Testis (tissue), 2 donors: ENCODE measurements at regions not wholly inside any gene's neighbourhood (a gene's known extent, or its start where the extent isn't known, plus 50 kb on each side); places are given as distances from the start of the nearest gene placed in this dataset.

Source experiments
- DNase-seq: peaks from one replicate; pipeline ENCODE4 v3.0.0-alpha.2; 2019
- H3K27ac ChIP-seq, 2 donors: fragments of 200-600 bp; sonication (generic); one replicate each; pipeline ENCODE4 v1.5.1; 2019
- H3K27me3 ChIP-seq: fragments of 200-600 bp; sonication (generic); one replicate; pipeline ENCODE4 v1.5.1; 2019
- H3K36me3 ChIP-seq: fragments of 200-600 bp; sonication (generic); one replicate; pipeline ENCODE4 v1.5.1; 2017; ENCODE audit warnings: low read depth; ENCODE audit errors: missing control alignments
- H3K4me1 ChIP-seq: fragments of 200-600 bp; sonication (generic); one replicate; pipeline ENCODE4 v1.5.1; 2019
- H3K4me3 ChIP-seq, 2 donors: fragments of 200-600 bp; sonication (generic); one replicate each; pipeline ENCODE4 v1.5.1; 2017 to 2019
- H3K9me3 ChIP-seq: fragments of 200-600 bp; sonication (generic); one replicate; pipeline ENCODE4 v1.5.1; 2017
- CTCF ChIP-seq, 3 experiments: fragments of 450-650 bp in 2 of 3; fragments of 200-600 bp in 1 of 3; sonication (generic) in 1 of 3; IDR thresholded peaks; one replicate each; pipeline ENCODE4 v1.5.1; 2016 to 2019; ENCODE audit warnings: antibody characterized with exemption in 3 of 3, mild to moderate bottlenecking in 2 of 3, moderate library complexity in 1 of 3
- POLR2A ChIP-seq: fragments of 450-650 bp; IDR thresholded peaks from one replicate; pipeline ENCODE4 v1.6.1; 2017; ENCODE audit warnings: antibody characterized with exemption, mild to moderate bottlenecking, moderate library complexity
- WGBS, 2 donors: methylation state at CpG; one replicate each; pipeline ENCODE4 v1.1.5; 2018; 5-methylcytosine and 5-hydroxymethylcytosine counted together
- intact Hi-C: fragments of 100-400 bp; cut with DNase I; formaldehyde crosslinking; loops from one replicate; pipeline ENCODE4 v1.15.1; 2023; ENCODE audit warnings: low total_unique reads

GRCh38 chr4:138736362-138736761 is 279.2 kb upstream of the NOCT start:
- Histone ChIP-seq H3K27ac (no peak overlapping the region), H3K36me3 (no peaks in the 10 kb centered on the region), H3K4me1 (no peaks in the 10 kb centered on the region), H3K4me3 (no peak overlapping the region), H3K27me3 (no peaks in the 10 kb centered on the region), H3K9me3 (no peaks in the 10 kb centered on the region)
- DNase-seq: no peak
- TF ChIP-seq POLR2A: no peak
- TF ChIP-seq CTCF (IDR thresholded peaks at IDR 0.05): no peak
- intact Hi-C loops: no loop called here

- Histone ChIP-seq H3K36me3 (no peaks in the 10 kb centered on the region), H3K4me3 (no peak overlapping the region), H3K4me1 (no peaks in the 10 kb centered on the region), H3K9me3 (no peaks in the 10 kb centered on the region), H3K27me3 (no peaks in the 10 kb centered on the region), H3K27ac (no peak overlapping the region)
- 54 to 69% methylated on average over 1 of the region's 1 CpG for WGBS, 2 donors
- TF ChIP-seq POLR2A: no peak
- no peak for TF ChIP-seq CTCF (IDR thresholded peaks at IDR 0.05)
- no peak for DNase-seq
- intact Hi-C loops: no loop called here
Observed at GRCh38 chr4:138734746-138735145, 280.8 kb upstream of the NOCT start.

GRCh38 chr4:138728566-138728965 is 287.0 kb upstream of the NOCT start:
- H3K9me3 ChIP-seq: no peaks in the 10 kb centered on the region
- TF ChIP-seq CTCF (IDR thresholded peaks at IDR 0.05) (no peak), POLR2A (no peak)
- H3K27ac ChIP-seq: no peak overlapping the region
- WGBS, 2 donors: 85 to 86% methylated on average over 3 of the region's 3 CpGs
- intact Hi-C loops: no loop called here
- H3K4me1 ChIP-seq: no peaks in the 10 kb centered on the region
- H3K36me3 ChIP-seq: no peaks in the 10 kb centered on the region
- DNase-seq: no peak
- no peak overlapping the region for H3K4me3 ChIP-seq
- H3K27me3 ChIP-seq: no peaks in the 10 kb centered on the region

- TF ChIP-seq POLR2A (no peak), CTCF (IDR thresholded peaks at IDR 0.05) (no peak)
- H3K4me3 ChIP-seq: no peak overlapping the region
- H3K36me3 ChIP-seq: no peaks in the 10 kb centered on the region
- no peak overlapping the region for H3K27ac ChIP-seq
- DNase-seq: no peak
- intact Hi-C loops: no loop called here
- H3K27me3 ChIP-seq: no peaks in the 10 kb centered on the region
- H3K4me1 ChIP-seq: no peaks in the 10 kb centered on the region
- 82 to 83% methylated on average over 3 of the region's 3 CpGs for WGBS, 2 donors
- H3K9me3 ChIP-seq: no peaks in the 10 kb centered on the region
Observed at GRCh38 chr4:138727731-138728130, 287.9 kb upstream of the NOCT start.

GRCh38 chr4:138724530-138724929 is 291.1 kb upstream of the NOCT start:
- no peaks in the 10 kb centered on the region for H3K4me1 ChIP-seq
- intact Hi-C loops: no loop called here
- TF ChIP-seq CTCF (IDR thresholded peaks at IDR 0.05) (no peak), POLR2A (no peak)
- H3K27me3 ChIP-seq: no peaks in the 10 kb centered on the region
- DNase-seq: no peak
- H3K36me3 ChIP-seq: no peaks in the 10 kb centered on the region
- no peak overlapping the region for H3K27ac ChIP-seq
- H3K9me3 ChIP-seq: no peaks in the 10 kb centered on the region
- 80 to 85% methylated on average over 4 of the region's 4 CpGs for WGBS, 2 donors
- H3K4me3 ChIP-seq: no peak overlapping the region
